Peyer's patch (tissue), 4 donors: ENCODE measurements at regions not wholly inside any gene's neighbourhood (a gene's known extent, or its start where the extent isn't known, plus 50 kb on each side); places are given as distances from the start of the nearest gene placed in this dataset.

ENCODE experiments used
- DNase-seq, 3 donors: peaks; one replicate each; pipeline ENCODE4 v3.0.0-alpha.2; 2017 to 2019
- H3K27ac ChIP-seq, 4 donors: fragments of 200-600 bp; sonication (generic); one replicate each; pipeline ENCODE4 v1.5.1; 2016 to 2019
- H3K27me3 ChIP-seq, 2 donors: fragments of 200-600 bp; sonication (generic); one replicate each; pipeline ENCODE4 v1.5.1; 2019
- H3K36me3 ChIP-seq, 3 donors: fragments of 200-600 bp; sonication (generic); one replicate each; pipeline ENCODE4 v1.5.1; 2016 to 2019
- H3K4me1 ChIP-seq, 4 donors: fragments of 200-600 bp; sonication (generic); one replicate each; pipeline ENCODE4 v1.5.1; 2016 to 2019
- H3K4me3 ChIP-seq, 4 donors: fragments of 200-600 bp; sonication (generic); 1 replicate in 3 of 4; 2 replicates in 1 of 4; pipeline ENCODE4 v1.5.1; 2016 to 2019; ENCODE audit warnings: mild to moderate bottlenecking in 1 of 4
- H3K9me3 ChIP-seq, 4 donors: fragments of 200-600 bp; sonication (generic); one replicate each; pipeline ENCODE4 v1.5.1; 2016 to 2019; ENCODE audit warnings: mild to moderate bottlenecking in 1 of 4
- POLR2A ChIP-seq, 2 donors: fragments of 450-650 bp; IDR thresholded peaks; one replicate each; pipeline ENCODE4 v1.5.1; 2017; ENCODE audit warnings: antibody characterized with exemption in 2 of 2, mild to moderate bottlenecking in 2 of 2, moderate library complexity in 2 of 2
- TF ChIP-seq, protein P1 (sequence below), 6 experiments: fragments of 450-650 bp in 4 of 6; fragments of 200-600 bp in 2 of 6; sonication (generic) in 1 of 6; IDR thresholded peaks; one replicate each; pipeline ENCODE4 v1.5.1; 2017 to 2019; ENCODE audit warnings: antibody characterized with exemption in 6 of 6, mild to moderate bottlenecking in 3 of 6, moderate library complexity in 1 of 6

DNA sequence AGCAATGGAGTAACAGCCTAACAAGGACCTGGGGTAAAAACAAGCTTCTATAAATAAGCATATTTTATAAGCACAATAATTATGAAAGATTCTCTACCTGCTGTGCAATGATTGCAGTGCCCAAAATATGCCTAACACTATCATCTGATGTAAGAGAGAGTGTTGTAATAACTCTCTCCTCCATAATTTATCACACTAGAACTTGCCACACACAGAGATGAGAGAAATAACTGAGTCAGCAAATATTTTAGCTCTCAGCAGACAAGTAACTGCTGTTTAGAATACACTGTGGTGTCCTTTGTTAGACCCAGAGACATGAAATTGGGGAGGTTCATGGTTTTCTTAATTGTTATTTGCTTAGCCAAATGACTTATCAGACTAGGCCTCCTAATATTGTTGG, 105.3 kb upstream of the ACP3 start:
- TF ChIP-seq, protein P1, sequence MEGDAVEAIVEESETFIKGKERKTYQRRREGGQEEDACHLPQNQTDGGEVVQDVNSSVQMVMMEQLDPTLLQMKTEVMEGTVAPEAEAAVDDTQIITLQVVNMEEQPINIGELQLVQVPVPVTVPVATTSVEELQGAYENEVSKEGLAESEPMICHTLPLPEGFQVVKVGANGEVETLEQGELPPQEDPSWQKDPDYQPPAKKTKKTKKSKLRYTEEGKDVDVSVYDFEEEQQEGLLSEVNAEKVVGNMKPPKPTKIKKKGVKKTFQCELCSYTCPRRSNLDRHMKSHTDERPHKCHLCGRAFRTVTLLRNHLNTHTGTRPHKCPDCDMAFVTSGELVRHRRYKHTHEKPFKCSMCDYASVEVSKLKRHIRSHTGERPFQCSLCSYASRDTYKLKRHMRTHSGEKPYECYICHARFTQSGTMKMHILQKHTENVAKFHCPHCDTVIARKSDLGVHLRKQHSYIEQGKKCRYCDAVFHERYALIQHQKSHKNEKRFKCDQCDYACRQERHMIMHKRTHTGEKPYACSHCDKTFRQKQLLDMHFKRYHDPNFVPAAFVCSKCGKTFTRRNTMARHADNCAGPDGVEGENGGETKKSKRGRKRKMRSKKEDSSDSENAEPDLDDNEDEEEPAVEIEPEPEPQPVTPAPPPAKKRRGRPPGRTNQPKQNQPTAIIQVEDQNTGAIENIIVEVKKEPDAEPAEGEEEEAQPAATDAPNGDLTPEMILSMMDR (IDR thresholded peaks at IDR 0.05), result no peak
- TF ChIP-seq POLR2A (IDR thresholded peaks at IDR 0.05), result no peak
- Histone ChIP-seq H3K36me3 (no peaks in the 10 kb centered on the region), H3K9me3 (no peaks in the 10 kb centered on the region), H3K27me3 (no peaks in the 10 kb centered on the region), H3K4me3 (no peak overlapping the region), H3K4me1 (no peaks in the 10 kb centered on the region), H3K27ac (no peak overlapping the region)
- no peak for DNase-seq

DNA sequence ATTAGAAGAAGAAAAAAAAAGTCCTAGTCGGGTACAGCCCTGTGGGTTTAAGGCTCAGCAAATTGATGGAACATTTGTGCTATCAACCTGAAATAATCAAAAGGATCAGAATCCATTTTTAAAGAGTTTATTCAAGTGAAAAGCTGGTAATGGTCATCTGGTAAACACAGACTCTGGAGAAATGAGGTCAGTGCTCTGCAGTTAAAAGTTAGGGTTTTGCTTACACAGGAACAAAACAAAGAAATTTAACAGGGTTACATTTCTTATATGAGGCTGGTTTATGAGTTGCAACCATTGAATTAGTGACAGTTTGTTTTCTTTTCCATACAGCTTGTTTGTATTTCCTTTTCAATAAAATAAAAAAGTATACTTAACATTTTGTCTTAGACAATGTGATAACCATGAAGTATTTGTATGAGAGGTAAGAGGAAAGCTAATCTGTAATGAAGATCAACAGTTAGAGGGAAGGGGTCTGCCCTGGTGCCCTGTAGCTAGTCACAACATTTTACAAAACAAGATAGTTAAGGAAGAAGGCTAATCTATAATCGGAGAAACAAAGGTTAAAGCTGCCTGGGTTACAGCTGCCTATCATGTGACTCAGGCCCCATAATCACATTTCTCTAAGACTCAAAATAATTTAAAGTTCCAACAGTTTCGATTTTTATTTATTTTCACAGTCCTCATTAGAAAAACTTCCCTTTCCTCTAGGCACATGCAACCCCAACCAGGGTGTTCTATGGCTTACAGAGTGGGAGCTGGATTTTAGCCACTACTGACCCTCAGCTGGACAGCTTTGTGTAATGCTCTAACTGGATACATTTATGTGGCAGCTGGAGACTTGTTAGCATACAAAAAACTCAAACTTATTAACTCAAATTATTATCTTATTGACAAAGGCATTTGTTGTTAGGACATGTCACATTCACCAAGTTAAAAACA, 98.1 kb upstream of the ACP3 start:
- Histone ChIP-seq H3K4me3 (no peak overlapping the region), H3K4me1 (no peaks in the 10 kb centered on the region), H3K27ac (no peak overlapping the region), H3K27me3 (no peaks in the 10 kb centered on the region), H3K9me3 (no peaks in the 10 kb centered on the region), H3K36me3 (no peaks in the 10 kb centered on the region)
- no peak for DNase-seq
- TF ChIP-seq, protein P1 (IDR thresholded peaks at IDR 0.05), result no peak

DNA sequence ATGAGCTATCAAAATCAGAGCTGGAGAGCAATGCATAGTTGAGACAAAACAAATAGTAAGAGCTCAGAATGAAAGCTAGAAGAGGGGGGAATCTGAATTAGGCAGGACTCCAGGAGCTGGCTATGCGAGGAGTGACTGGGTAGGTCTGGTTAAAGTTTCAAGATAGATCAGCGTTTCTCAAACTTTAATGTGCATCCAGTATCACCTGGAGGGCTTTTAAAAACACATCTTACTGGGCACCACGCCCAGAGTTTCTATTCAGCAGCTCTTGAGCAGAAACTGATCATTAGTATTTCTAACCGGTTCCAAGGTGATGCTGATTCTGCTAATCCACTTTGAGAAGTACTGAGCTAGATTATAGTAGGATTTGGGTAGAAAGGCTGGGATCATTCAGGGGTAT, 96.2 kb upstream of the ACP3 start:
- no peak overlapping the region for H3K4me3 ChIP-seq
- TF ChIP-seq, protein P1 (IDR thresholded peaks at IDR 0.05), result no peak
- TF ChIP-seq POLR2A (IDR thresholded peaks at IDR 0.05), result no peak
- H3K9me3 ChIP-seq, result no peaks in the 10 kb centered on the region
- H3K4me1 ChIP-seq, result no peaks in the 10 kb centered on the region
- no peaks in the 10 kb centered on the region for H3K27me3 ChIP-seq
- no peak for DNase-seq
- no peak overlapping the region for H3K27ac ChIP-seq
- no peaks in the 10 kb centered on the region for H3K36me3 ChIP-seq

DNA sequence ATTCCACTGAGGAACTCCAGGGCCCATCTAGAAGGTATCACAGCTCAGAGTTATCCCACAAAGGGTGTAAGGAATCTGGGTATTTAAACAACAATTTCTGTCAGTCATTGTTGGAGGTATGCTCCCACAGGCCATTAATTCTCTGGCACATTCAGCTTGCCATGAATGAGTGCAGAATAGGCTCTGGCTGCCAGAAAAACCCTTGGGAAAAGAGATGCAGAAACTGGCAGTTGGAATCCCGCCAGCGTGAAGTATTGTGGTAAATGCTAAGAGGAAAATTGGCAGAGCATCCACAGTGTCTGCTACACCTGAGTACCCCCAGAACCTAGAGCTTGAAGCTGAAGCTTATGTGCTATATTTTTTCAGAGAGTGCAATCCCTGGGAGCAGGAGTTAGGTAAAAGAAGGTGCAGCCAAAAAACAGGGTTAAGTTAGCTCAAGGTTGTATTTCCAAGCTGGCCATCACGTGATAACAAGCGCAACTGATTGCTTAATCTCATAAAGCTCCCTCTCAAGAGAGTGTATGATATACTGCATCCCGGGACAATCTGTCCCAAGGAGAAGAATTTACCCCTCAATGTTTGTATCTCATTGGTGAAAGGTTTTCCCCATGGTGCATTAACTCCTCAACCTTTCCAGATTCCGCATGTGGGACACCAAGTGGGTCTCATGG, 94.2 kb upstream of the ACP3 start:
- TF ChIP-seq POLR2A (IDR thresholded peaks at IDR 0.05), result no peak
- TF ChIP-seq, protein P1 (IDR thresholded peaks at IDR 0.05), result no peak
- DNase-seq, result no peak
- H3K4me1 ChIP-seq, result no peaks in the 10 kb centered on the region
- H3K36me3 ChIP-seq, result no peaks in the 10 kb centered on the region
- H3K27me3 ChIP-seq, result no peaks in the 10 kb centered on the region
- no peak overlapping the region for H3K27ac ChIP-seq
- no peaks in the 10 kb centered on the region for H3K9me3 ChIP-seq
- no peak overlapping the region for H3K4me3 ChIP-seq

DNA sequence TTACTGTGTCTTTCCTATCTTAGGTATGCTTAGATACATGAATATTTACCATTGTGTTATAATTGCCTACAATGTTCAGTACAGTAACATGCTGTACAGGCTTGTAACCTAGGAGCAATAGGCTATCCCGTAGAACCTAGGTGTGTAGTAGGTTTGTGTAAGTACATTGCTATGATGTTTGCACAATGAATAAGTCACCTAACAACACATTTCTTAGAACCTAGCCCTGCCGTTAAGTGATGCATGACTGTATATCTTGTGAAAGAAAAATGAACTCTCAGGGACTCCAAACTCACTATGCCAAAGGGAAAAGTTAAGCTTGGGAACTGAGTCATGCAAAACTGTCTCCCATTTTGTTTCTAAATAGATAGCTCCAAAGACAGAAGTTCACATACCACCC, 91.5 kb upstream of the ACP3 start:
- no peak for DNase-seq
- no peak for TF ChIP-seq POLR2A (IDR thresholded peaks at IDR 0.05)
- TF ChIP-seq, protein P1 (IDR thresholded peaks at IDR 0.05), result no peak

More for the DNA sequence above, 91.5 kb upstream of the ACP3 start:
- H3K4me1 ChIP-seq, result no peaks in the 10 kb centered on the region
- no peaks in the 10 kb centered on the region for H3K9me3 ChIP-seq
- no peaks in the 10 kb centered on the region for H3K27me3 ChIP-seq
- no peaks in the 10 kb centered on the region for H3K36me3 ChIP-seq
- H3K27ac ChIP-seq, result no peak overlapping the region
- H3K4me3 ChIP-seq, result no peak overlapping the region
